Mesendoderm (in vitro differentiated cells): ENCODE measurements at regions not wholly inside any gene's neighbourhood (a gene's known extent, or its start where the extent isn't known, plus 50 kb on each side); places are given as distances from the start of the nearest gene placed in this dataset.

Experiments used
- DNase-seq: peaks from one replicate; pipeline ENCODE4 v3.0.0; 2013
- H2AK5ac ChIP-seq: 2 replicates; pipeline ENCODE4 v1.6.1; 2013; ENCODE audit warnings: low read length, inconsistent platforms
- H2BK120ac ChIP-seq: 2 replicates; pipeline ENCODE4 v1.6.1; 2013; ENCODE audit warnings: low read depth, mild to moderate bottlenecking, low read length, moderate library complexity, mixed read lengths
- H2BK15ac ChIP-seq: replicated peaks from 2 replicates; pipeline ENCODE4 v1.6.1; 2013; ENCODE audit warnings: low read depth, mild to moderate bottlenecking, moderate library complexity
- H2BK5ac ChIP-seq: 2 replicates; pipeline ENCODE4 v1.6.1; 2013; ENCODE audit warnings: low read length, inconsistent platforms
- H3K18ac ChIP-seq: 2 replicates; pipeline ENCODE4 v1.6.1; 2013; ENCODE audit warnings: mild to moderate bottlenecking, low read length, mixed read lengths
- H3K23ac ChIP-seq: one replicate; pipeline ENCODE4 v1.6.1; 2013; ENCODE audit warnings: low read length
- H3K27ac ChIP-seq: 2 replicates; pipeline ENCODE4 v1.5.1; 2013; ENCODE audit warnings: low read depth, mild to moderate bottlenecking, inconsistent platforms, low read length, moderate library complexity
- H3K27me3 ChIP-seq: 2 replicates; pipeline ENCODE4 v1.6.1; 2013; ENCODE audit warnings: low read length, control low read depth, mild to moderate bottlenecking, inconsistent platforms; ENCODE audit not compliant: insufficient read depth, poor library complexity
- H3K36me3 ChIP-seq: 2 replicates; pipeline ENCODE4 v1.6.1; 2013; ENCODE audit warnings: low read length, inconsistent platforms; ENCODE audit not compliant: control insufficient read depth, insufficient read depth
- H3K4ac ChIP-seq: one replicate; pipeline ENCODE4 v1.6.1; 2013; ENCODE audit warnings: low read depth, mild to moderate bottlenecking, low read length, moderate library complexity
- H3K4me1 ChIP-seq: 2 replicates; pipeline ENCODE4 v1.6.1; 2013; ENCODE audit warnings: low read depth, low read length, inconsistent platforms; ENCODE audit not compliant: control insufficient read depth
- H3K4me2 ChIP-seq: 2 replicates; pipeline ENCODE4 v1.6.1; 2013; ENCODE audit warnings: low read length
- H3K4me3 ChIP-seq: 2 replicates; pipeline ENCODE4 v1.5.1; 2013; ENCODE audit warnings: mild to moderate bottlenecking, low read length
- H3K56ac ChIP-seq: one replicate; pipeline ENCODE4 v1.6.1; 2013; ENCODE audit warnings: low read length
- H3K79me1 ChIP-seq: 2 replicates; pipeline ENCODE4 v1.6.1; 2013; ENCODE audit warnings: low read length, inconsistent platforms
- H3K79me2 ChIP-seq: 2 replicates; pipeline ENCODE4 v1.6.1; 2013; ENCODE audit warnings: mild to moderate bottlenecking, low read length; ENCODE audit not compliant: control insufficient read depth, insufficient read depth
- H3K9ac ChIP-seq: 2 replicates; pipeline ENCODE4 v1.6.1; 2013; ENCODE audit warnings: low read length, inconsistent platforms
- H4K5ac ChIP-seq: one replicate; pipeline ENCODE4 v1.6.1; 2013; ENCODE audit warnings: low read length
- H4K8ac ChIP-seq: one replicate; pipeline ENCODE4 v1.6.1; 2013; ENCODE audit warnings: low read depth, mild to moderate bottlenecking, control low read depth, low read length, moderate library complexity
- WGBS: extraction: QIAGEN DNeasy Blood & Tissue Kit; methylation state at CpG from one replicate; pipeline ENCODE4 v1.1.7; 2013; ENCODE audit warnings: low lambda C conversion rate, missing lambda C conversion rate; ENCODE audit not compliant: insufficient coverage; ENCODE audit errors: extremely low coverage; 5-methylcytosine and 5-hydroxymethylcytosine counted together

DNA sequence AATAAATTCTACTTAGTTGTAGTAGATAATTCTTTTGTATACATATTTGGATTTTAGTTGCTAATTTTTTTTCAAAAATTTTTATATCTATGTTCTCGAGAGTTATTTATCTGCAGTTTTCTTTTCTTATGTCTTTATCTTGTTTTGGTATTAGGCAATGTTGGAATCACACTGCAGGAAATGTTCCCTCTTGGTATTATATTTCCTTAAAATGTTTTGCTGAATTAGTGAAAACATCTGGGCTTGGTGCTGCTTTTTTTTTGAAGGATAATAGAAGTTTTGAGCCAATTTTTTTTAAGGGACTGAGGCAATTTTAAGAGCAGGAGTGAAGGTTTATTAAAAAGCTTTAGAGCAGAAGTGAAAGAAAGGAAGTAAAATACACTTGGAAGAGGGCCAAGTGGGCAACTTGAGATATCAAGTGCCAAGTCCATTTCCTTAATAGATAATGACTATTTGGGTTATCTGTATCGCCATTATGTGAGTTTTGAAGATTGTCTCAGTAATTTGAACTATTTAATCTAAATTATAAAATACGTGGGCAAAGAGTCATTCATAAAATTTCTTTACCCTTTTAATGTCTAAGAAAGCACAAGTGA lies 1390.1 kb upstream of the CDH8 start:
- Histone ChIP-seq H3K23ac (no peak overlapping the region), H3K27me3 (no peaks in the 10 kb centered on the region), H3K4ac (no peak overlapping the region), H3K79me2 (no peaks in the 10 kb centered on the region), H2AK5ac (no peak overlapping the region), H3K9ac (no peak overlapping the region), H2BK15ac (no peak overlapping the region), H3K36me3 (no peaks in the 10 kb centered on the region), H2BK120ac (no peak overlapping the region), H2BK5ac (no peak overlapping the region), H3K18ac (no peak overlapping the region), H4K8ac (no peak overlapping the region), H3K56ac (no peak overlapping the region), H3K4me2 (no peak overlapping the region), H3K79me1 (no peaks in the 10 kb centered on the region), H3K4me3 (no peak overlapping the region), H4K5ac (no peak overlapping the region), H3K27ac (no peak overlapping the region), H3K4me1 (no peaks in the 10 kb centered on the region)
- no peak for DNase-seq
- no CpG with 5 or more reads among the region's 3 CpGs for WGBS

GRCh38 chr16:63422715-63423114 lies 1386.5 kb upstream of the CDH8 start:
- Histone ChIP-seq H2BK5ac (no peak overlapping the region), H4K5ac (no peak overlapping the region)

DNA sequence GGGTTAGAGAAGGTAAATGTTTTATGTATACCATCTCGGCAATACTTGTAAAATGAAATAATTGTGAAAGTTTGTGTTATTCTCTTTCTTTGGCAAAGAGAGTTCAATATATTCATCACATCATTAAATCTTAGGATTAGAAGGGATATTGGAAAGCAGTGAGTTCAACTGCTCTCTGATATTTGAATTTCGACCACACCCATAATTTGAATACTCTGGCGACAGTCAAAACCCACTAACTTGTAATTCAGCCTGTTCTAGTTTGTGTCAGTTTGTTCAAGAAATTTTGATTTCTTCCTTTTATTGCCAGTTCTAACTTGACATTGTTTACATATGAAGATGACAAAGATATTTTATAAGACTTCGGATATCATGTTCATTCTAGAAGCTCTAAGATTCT lies 1380.5 kb upstream of the CDH8 start:
- H2BK120ac ChIP-seq, result no peak overlapping the region
- no peaks in the 10 kb centered on the region for H3K36me3 ChIP-seq
- no peak overlapping the region for H3K18ac ChIP-seq
- H2AK5ac ChIP-seq, result no peak overlapping the region
- no peaks in the 10 kb centered on the region for H3K79me1 ChIP-seq
- no peak overlapping the region for H3K9ac ChIP-seq
- H3K4ac ChIP-seq, result no peak overlapping the region
- no peak for DNase-seq
- H3K4me2 ChIP-seq, result no peak overlapping the region
- no peak overlapping the region for H3K23ac ChIP-seq
- H3K56ac ChIP-seq, result no peak overlapping the region
- H4K8ac ChIP-seq, result no peak overlapping the region
- no peak overlapping the region for H4K5ac ChIP-seq
- H2BK15ac ChIP-seq, result no peak overlapping the region
- H3K27ac ChIP-seq, result no peak overlapping the region
- no peaks in the 10 kb centered on the region for H3K4me1 ChIP-seq
- H3K27me3 ChIP-seq, result no peaks in the 10 kb centered on the region
- no peaks in the 10 kb centered on the region for H3K79me2 ChIP-seq
- no CpG with 5 or more reads among the region's 4 CpGs for WGBS
- H2BK5ac ChIP-seq, result no peak overlapping the region
- H3K4me3 ChIP-seq, result no peak overlapping the region

More at GRCh38 chr16:63422715-63423114, 1386.5 kb upstream of the CDH8 start:
- Histone ChIP-seq H3K56ac (no peak overlapping the region), H3K4me1 (no peaks in the 10 kb centered on the region), H2AK5ac (no peak overlapping the region), H3K4me2 (no peak overlapping the region), H3K4me3 (no peak overlapping the region), H2BK15ac (no peak overlapping the region), H4K8ac (no peak overlapping the region), H3K4ac (no peak overlapping the region), H3K27ac (no peak overlapping the region), H3K18ac (no peak overlapping the region), H3K27me3 (no peaks in the 10 kb centered on the region), H3K23ac (no peak overlapping the region), H2BK120ac (no peak overlapping the region), H3K9ac (no peak overlapping the region), H3K36me3 (no peaks in the 10 kb centered on the region), H3K79me2 (no peaks in the 10 kb centered on the region), H3K79me1 (no peaks in the 10 kb centered on the region)
- no peak for DNase-seq
- no CpG with 5 or more reads among the region's 2 CpGs for WGBS

- no peak overlapping the region for H3K56ac ChIP-seq
- H3K27ac ChIP-seq, result no peak overlapping the region
- H3K36me3 ChIP-seq, result no peaks in the 10 kb centered on the region
- H3K4ac ChIP-seq, result no peak overlapping the region
- no peak overlapping the region for H3K4me3 ChIP-seq
- no peak overlapping the region for H3K4me2 ChIP-seq
- no peak overlapping the region for H2AK5ac ChIP-seq
- H2BK120ac ChIP-seq, result no peak overlapping the region
- H3K27me3 ChIP-seq, result no peaks in the 10 kb centered on the region
- WGBS, result no CpG with 5 or more reads among the region's 2 CpGs
- H2BK5ac ChIP-seq, result no peak overlapping the region
- H4K5ac ChIP-seq, result no peak overlapping the region
- no peaks in the 10 kb centered on the region for H3K79me2 ChIP-seq
- no peaks in the 10 kb centered on the region for H3K4me1 ChIP-seq
- H4K8ac ChIP-seq, result no peak overlapping the region
- no peak overlapping the region for H3K9ac ChIP-seq
- H2BK15ac ChIP-seq, result no peak overlapping the region
- H3K18ac ChIP-seq, result no peak overlapping the region
- no peak for DNase-seq
- H3K79me1 ChIP-seq, result no peaks in the 10 kb centered on the region
- H3K23ac ChIP-seq, result no peak overlapping the region
Observed at GRCh38 chr16:63415014-63415413, 1378.8 kb upstream of the CDH8 start.

- Histone ChIP-seq H3K27me3 (no peaks in the 10 kb centered on the region), H2BK15ac (no peak overlapping the region), H4K5ac (no peak overlapping the region), H2AK5ac (no peak overlapping the region), H3K23ac (no peak overlapping the region), H3K18ac (no peak overlapping the region), H3K79me1 (no peaks in the 10 kb centered on the region), H3K4ac (no peak overlapping the region), H3K27ac (no peak overlapping the region), H3K4me1 (no peaks in the 10 kb centered on the region), H3K36me3 (no peaks in the 10 kb centered on the region), H3K4me3 (no peak overlapping the region), H4K8ac (no peak overlapping the region), H3K56ac (no peak overlapping the region), H3K9ac (no peak overlapping the region), H2BK5ac (no peak overlapping the region), H2BK120ac (no peak overlapping the region), H3K4me2 (no peak overlapping the region), H3K79me2 (no peaks in the 10 kb centered on the region)
- no peak for DNase-seq
- WGBS, result no CpG with 5 or more reads among the region's 1 CpG
Observed at GRCh38 chr16:63410594-63410993, 1374.4 kb upstream of the CDH8 start.

- WGBS, result no CpG with 5 or more reads among the region's 11 CpGs
- no peak overlapping the region for H2BK15ac ChIP-seq
- no peak overlapping the region for H2AK5ac ChIP-seq
- H4K8ac ChIP-seq, result no peak overlapping the region
- H3K27me3 ChIP-seq, result no peaks in the 10 kb centered on the region
- H3K4me1 ChIP-seq, result no peaks in the 10 kb centered on the region
- no peak overlapping the region for H2BK5ac ChIP-seq
- H4K5ac ChIP-seq, result no peak overlapping the region
- H2BK120ac ChIP-seq, result no peak overlapping the region
- H3K4me2 ChIP-seq, result no peak overlapping the region
- no peak overlapping the region for H3K27ac ChIP-seq
- H3K36me3 ChIP-seq, result no peaks in the 10 kb centered on the region
- no peak overlapping the region for H3K4me3 ChIP-seq
- no peak for DNase-seq
- no peak overlapping the region for H3K56ac ChIP-seq
- H3K79me1 ChIP-seq, result no peaks in the 10 kb centered on the region
- H3K23ac ChIP-seq, result no peak overlapping the region
- no peak overlapping the region for H3K9ac ChIP-seq
- H3K4ac ChIP-seq, result no peak overlapping the region
- H3K18ac ChIP-seq, result no peak overlapping the region
- no peaks in the 10 kb centered on the region for H3K79me2 ChIP-seq
Observed at GRCh38 chr16:63403792-63404191, 1367.6 kb upstream of the CDH8 start.
